ENCODE measurements at regions not wholly inside any gene's neighbourhood (a gene's known extent, or its start where the extent isn't known, plus 50 kb on each side); places are given as distances from the start of the nearest gene placed in this dataset.

DNA sequence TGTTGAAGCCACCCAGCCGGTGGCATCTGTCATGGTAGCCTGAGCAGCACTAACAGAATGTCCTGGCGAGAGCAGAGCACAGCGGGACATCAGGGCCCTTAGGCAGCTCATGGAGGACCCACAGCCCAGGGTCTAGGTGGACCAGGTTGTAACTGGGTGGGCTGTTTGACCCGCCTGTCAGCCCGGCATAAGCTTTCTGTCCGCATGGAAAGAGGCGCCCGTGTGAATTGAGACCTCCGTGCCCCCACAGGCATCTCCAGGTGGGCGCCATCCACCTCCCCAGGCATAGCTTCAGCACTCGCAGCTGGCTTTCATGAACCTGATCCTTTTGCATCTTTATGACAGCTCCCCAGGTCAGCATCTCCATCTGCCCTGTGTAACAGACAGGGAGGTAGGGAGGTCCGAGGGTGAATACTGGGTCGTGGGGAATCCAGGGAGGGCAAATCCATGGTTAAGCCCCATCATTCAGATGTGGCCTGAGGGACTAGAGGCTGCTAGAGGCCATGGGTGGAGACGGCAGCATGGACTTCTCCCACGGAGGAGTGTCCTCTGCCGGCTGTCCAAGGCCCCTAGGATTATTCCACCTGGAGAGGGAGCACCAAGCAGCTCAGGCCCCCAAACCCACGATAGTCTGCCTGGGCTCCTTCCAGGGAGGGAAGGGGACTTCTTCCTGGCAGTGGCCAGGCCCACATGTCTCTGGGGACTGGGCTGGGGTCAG, 371.6 kb upstream of the MKI67 start:
- CTCF ChIA-PET, result no interaction called here
- no peak overlapping the region for H3K4me3 ChIP-seq (ENCODE audit: low read depth, low read length)
- POLR2A ChIA-PET, result no interaction called here
- TF ChIP-seq, protein P1, sequence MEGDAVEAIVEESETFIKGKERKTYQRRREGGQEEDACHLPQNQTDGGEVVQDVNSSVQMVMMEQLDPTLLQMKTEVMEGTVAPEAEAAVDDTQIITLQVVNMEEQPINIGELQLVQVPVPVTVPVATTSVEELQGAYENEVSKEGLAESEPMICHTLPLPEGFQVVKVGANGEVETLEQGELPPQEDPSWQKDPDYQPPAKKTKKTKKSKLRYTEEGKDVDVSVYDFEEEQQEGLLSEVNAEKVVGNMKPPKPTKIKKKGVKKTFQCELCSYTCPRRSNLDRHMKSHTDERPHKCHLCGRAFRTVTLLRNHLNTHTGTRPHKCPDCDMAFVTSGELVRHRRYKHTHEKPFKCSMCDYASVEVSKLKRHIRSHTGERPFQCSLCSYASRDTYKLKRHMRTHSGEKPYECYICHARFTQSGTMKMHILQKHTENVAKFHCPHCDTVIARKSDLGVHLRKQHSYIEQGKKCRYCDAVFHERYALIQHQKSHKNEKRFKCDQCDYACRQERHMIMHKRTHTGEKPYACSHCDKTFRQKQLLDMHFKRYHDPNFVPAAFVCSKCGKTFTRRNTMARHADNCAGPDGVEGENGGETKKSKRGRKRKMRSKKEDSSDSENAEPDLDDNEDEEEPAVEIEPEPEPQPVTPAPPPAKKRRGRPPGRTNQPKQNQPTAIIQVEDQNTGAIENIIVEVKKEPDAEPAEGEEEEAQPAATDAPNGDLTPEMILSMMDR (IDR thresholded peaks at IDR 0.05; ENCODE audit: low read depth, low read length), result no peak
- DNase-seq (ENCODE audit: low read depth, low spot score), result no peak
- peaks cover 79% of the 10 kb centered on the region for H3K9me3 ChIP-seq (ENCODE audit: control insufficient read depth, insufficient read depth, low read length)
- H3K27ac ChIP-seq (ENCODE audit: low read depth, low read length), result no peak overlapping the region
- no peaks in the 10 kb centered on the region for H3K27me3 ChIP-seq (ENCODE audit: control insufficient read depth, insufficient read depth, low read length)

DNA sequence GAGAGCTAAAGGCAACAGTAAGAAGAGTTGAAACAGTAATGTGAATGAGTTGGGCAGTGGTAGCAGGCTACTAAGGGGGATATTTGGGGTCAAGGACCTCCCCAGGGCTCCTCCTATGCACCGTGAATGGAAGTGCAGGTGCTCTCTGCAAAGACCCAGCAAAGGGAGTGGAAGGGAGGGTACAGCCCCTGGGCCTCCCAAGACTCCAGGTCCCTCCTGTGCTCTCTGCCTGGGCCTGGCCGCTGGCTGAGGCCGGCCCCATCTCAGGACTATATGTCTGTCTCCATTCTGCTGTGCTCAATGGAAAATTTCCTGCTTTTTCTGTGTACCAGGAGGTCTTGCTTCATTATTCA, 372.1 kb upstream of the MKI67 start:
- Histone ChIP-seq H3K27me3 (ENCODE audit: control insufficient read depth, insufficient read depth, low read length) (no peaks in the 10 kb centered on the region), H3K27ac (ENCODE audit: low read depth, low read length) (no peak overlapping the region), H3K9me3 (ENCODE audit: control insufficient read depth, insufficient read depth, low read length) (peaks cover 84% of the 10 kb centered on the region), H3K4me3 (ENCODE audit: low read depth, low read length) (no peak overlapping the region)
- TF ChIP-seq, protein P1 (IDR thresholded peaks at IDR 0.05; ENCODE audit: low read depth, low read length), result no peak
- ChIA-PET POLR2A (no interaction called here), CTCF (no interaction called here)
- DNase-seq (ENCODE audit: low read depth, low spot score), result no peak

DNA sequence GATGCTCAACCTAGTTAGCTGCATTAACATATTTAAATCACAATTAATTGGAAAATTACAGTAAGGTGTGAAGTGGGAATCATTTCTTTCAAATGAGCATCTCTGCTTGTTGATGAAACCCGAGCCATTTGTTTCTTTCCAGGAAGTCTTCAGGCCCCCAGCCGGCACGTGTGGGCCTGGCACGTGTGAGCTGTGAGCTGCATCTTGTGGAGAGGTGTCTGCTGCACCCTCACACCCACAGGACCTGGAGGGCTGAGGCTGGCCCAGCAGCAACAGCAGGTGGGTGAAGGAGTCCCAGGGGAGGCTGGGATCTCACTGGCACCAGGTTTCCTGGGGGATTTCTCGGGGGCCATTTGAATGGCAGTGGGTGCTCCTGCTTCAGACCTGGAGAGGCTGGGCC, 372.5 kb upstream of the MKI67 start:
- TF ChIP-seq, protein P1 (IDR thresholded peaks at IDR 0.05; ENCODE audit: low read depth, low read length), result no peak
- no peak for DNase-seq (ENCODE audit: low read depth, low spot score)
- Histone ChIP-seq H3K27me3 (ENCODE audit: control insufficient read depth, insufficient read depth, low read length) (no peaks in the 10 kb centered on the region), H3K27ac (ENCODE audit: low read depth, low read length) (no peak overlapping the region), H3K4me3 (ENCODE audit: low read depth, low read length) (no peak overlapping the region), H3K9me3 (ENCODE audit: control insufficient read depth, insufficient read depth, low read length) (peaks cover 84% of the 10 kb centered on the region)
- ChIA-PET CTCF (no interaction called here), POLR2A (no interaction called here)

DNA sequence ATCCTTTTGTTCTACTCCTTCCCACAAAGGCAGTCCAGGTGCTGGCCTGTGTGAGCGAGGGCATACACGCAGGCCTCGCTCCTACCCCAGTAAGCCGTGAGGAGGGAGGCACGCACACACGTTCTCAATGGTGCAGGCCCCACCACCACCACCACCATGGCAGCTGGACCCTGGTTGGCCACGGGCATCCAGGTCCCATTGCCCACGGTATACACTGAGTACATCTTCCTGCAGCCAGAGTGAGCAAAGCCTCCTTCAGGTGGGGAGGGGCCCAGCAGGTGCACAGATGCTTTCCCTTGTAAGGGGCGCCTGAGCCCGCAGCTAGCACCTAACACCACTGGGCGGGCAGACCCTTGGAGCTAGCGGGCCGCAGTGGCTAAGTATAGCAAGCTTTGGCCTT, 373.3 kb upstream of the MKI67 start:
- Histone ChIP-seq H3K4me3 (ENCODE audit: low read depth, low read length) (no peak overlapping the region), H3K27ac (ENCODE audit: low read depth, low read length) (no peak overlapping the region), H3K27me3 (ENCODE audit: control insufficient read depth, insufficient read depth, low read length) (no peaks in the 10 kb centered on the region), H3K9me3 (ENCODE audit: control insufficient read depth, insufficient read depth, low read length) (peaks cover 86% of the 10 kb centered on the region)
- ChIA-PET POLR2A (no interaction called here), CTCF (no interaction called here)
- TF ChIP-seq, protein P1 (IDR thresholded peaks at IDR 0.05; ENCODE audit: low read depth, low read length), result no peak
- no peak for DNase-seq (ENCODE audit: low read depth, low spot score)

DNA sequence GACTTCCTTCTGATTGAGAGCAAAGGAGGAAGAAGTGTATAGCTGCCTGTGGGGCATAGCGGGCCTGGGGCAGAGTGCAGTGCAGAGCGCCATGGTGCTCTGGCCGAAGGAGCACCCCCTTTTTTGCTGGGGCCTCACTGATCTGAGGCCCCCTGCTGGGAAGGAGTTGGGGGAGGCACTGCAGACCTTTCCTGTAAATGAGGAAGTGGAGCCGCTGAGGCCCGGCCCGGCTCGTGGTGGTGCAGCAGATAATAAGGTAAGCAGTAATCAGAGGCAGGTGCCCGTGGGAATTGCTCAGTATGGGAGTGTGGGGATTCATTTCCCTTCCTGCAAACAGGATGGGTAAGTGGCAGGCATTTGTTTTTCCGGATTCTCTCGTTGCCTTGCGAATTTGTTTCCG, 373.7 kb upstream of the MKI67 start:
- DNase-seq (ENCODE audit: low read depth, low spot score), result no peak
- peaks cover 83% of the 10 kb centered on the region for H3K9me3 ChIP-seq (ENCODE audit: control insufficient read depth, insufficient read depth, low read length)
- H3K27ac ChIP-seq (ENCODE audit: low read depth, low read length), result no peak overlapping the region
- no peaks in the 10 kb centered on the region for H3K27me3 ChIP-seq (ENCODE audit: control insufficient read depth, insufficient read depth, low read length)
- CTCF ChIA-PET, result no interaction called here
- H3K4me3 ChIP-seq (ENCODE audit: low read depth, low read length), result no peak overlapping the region
- POLR2A ChIA-PET, result no interaction called here
- TF ChIP-seq, protein P1 (IDR thresholded peaks at IDR 0.05; ENCODE audit: low read depth, low read length), result no peak
